Upper lobe of left lung (tissue), 6 donors: ENCODE measurements at regions not wholly inside any gene's neighbourhood (a gene's known extent, or its start where the extent isn't known, plus 50 kb on each side); places are given as distances from the start of the nearest gene placed in this dataset.

Experiments
- ATAC-seq, 2 donors: fragments of 200-7000 bp; cut with Tn5 transposase; one replicate each; pipeline ENCODE4 v1.9.1; 2022; ENCODE audit warnings: mild to moderate bottlenecking in 2 of 2, moderate library complexity in 2 of 2; ENCODE audit not compliant: low FRiP score in 2 of 2
- DNase-seq, 2 donors: peaks; one replicate each; pipeline ENCODE4 v3.0.0-alpha.2; 2019 to 2020
- H3K27ac ChIP-seq, 4 donors: fragments of 200-600 bp; sonication (generic); one replicate each; pipeline ENCODE4 v1.5.1; 2016 to 2019
- H3K27me3 ChIP-seq, 4 donors: fragments of 200-600 bp; sonication (generic); one replicate each; pipeline ENCODE4 v1.5.1; 2017 to 2019
- H3K36me3 ChIP-seq, 4 donors: fragments of 200-600 bp; sonication (generic); one replicate each; pipeline ENCODE4 v1.5.1; 2016 to 2019
- H3K4me1 ChIP-seq, 4 donors: fragments of 200-600 bp; sonication (generic); one replicate each; pipeline ENCODE4 v1.5.1; 2018 to 2019
- H3K4me3 ChIP-seq, 4 donors: fragments of 200-600 bp; sonication (generic); one replicate each; pipeline ENCODE4 v1.5.1; 2017 to 2019; ENCODE audit warnings: mild to moderate bottlenecking in 2 of 4, moderate library complexity in 1 of 4
- H3K9me3 ChIP-seq, 4 donors: fragments of 200-600 bp; sonication (generic); one replicate each; pipeline ENCODE4 v1.5.1; 2018 to 2019
- EP300 ChIP-seq, 4 donors: sonication (generic); formaldehyde crosslinking; IDR thresholded peaks; one replicate each; pipeline ENCODE4 v1.5.1; 2017; ENCODE audit warnings: antibody characterized with exemption in 4 of 4, control low read depth in 2 of 4
- POLR2A ChIP-seq, 4 donors: fragments of 450-650 bp; IDR thresholded peaks; one replicate each; pipeline ENCODE4 v1.5.1; 2016 to 2017; ENCODE audit warnings: antibody characterized with exemption in 4 of 4, mild to moderate bottlenecking in 2 of 4
- POLR2AphosphoS5 ChIP-seq, 2 donors: sonication (generic); formaldehyde crosslinking; IDR thresholded peaks; one replicate each; pipeline ENCODE4 v1.5.1; 2017; ENCODE audit warnings: antibody characterized with exemption in 2 of 2
- WGBS, 2 donors: methylation state at CpG; one replicate each; pipeline ENCODE4 v1.1.5; 2017 to 2018; 5-methylcytosine and 5-hydroxymethylcytosine counted together
- TF ChIP-seq, protein P1 (sequence below), 6 experiments: fragments of 450-650 bp in 4 of 6; fragments of 200-600 bp in 2 of 6; sonication (generic) in 2 of 6; IDR thresholded peaks; one replicate each; pipeline ENCODE4 v1.5.1; 2016 to 2019; ENCODE audit warnings: antibody characterized with exemption in 6 of 6
- donor health status: DM: no; HTN: no; CAD: no; lungs with moderate emphysema.
- donor health status: DM: no; HTN: yes; CAD: no; lungs with severe emphysema.

DNA sequence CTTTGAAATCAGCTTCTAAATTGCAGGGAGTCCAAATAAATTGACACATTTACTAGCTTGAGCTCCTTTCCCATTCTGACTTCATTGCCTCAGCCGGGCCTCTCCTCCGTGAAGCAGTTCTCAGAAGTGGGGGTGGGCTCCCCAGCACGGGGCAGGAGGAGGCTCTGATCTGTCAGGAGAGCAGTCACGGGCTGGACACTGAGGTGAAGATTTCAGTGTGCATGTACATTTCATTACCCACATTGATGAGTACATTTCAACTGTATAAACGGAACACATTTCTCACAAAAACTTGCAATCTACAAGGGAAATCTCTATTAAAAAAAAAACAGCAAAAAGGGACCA, 195.9 kb downstream of the SEMA6A start:
- H3K4me3 ChIP-seq: no peak overlapping the region
- 88 to 93% methylated on average over 5 of the region's 5 CpGs for WGBS, 2 donors
- ATAC-seq: no peak

DNA sequence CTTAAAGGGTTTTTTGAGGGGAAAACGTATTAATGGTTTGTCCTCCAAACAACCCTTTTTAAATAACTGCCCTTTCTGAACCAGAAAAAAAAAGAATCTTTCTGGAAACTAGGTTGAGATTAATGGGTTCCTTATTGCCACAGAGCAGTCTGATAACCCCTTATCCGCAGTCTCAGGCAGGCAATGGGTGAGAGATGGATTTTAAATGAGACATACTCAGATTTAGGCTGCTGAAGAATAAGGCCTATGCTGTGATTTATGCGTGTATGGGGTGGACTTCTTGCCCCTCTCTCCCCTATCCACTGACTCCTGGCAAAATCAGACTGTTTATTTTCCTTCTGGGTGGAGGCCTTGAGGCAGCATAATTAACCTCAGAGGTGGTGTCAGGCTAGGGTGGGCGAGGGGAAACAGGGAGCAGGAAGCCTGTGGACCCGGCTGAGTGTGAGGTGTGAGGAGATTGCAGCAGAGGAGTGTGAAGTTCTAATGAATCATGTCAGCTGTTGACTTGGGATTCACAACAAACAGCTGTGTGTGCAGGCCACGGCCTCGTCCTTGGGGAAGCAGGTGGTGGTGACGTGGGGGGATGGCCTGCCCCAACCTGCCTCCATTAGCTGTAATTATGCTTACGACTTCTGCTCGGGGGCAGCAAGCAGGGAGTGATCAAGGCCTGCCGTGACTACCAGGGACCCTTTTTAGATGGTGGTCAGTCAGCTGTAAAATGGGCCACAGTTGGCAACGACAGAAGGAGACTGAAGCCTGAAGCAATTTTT, 196.4 kb downstream of the SEMA6A start:
- ATAC-seq: no peak
- Histone ChIP-seq H3K27me3 (no peaks in the 10 kb centered on the region), H3K4me3 (no peak overlapping the region), H3K9me3 (no peaks in the 10 kb centered on the region), H3K36me3 (no peaks in the 10 kb centered on the region), H3K4me1 (peaks cover 0 to 25% (median 5%) of the 10 kb centered on the region in 4 donors), H3K27ac (peak overlapping the region in 2 of 4 donors; percentile 19 to 24)
- DNase-seq: peak in 1 of 2 donors; percentile 3
- TF ChIP-seq, protein P1, sequence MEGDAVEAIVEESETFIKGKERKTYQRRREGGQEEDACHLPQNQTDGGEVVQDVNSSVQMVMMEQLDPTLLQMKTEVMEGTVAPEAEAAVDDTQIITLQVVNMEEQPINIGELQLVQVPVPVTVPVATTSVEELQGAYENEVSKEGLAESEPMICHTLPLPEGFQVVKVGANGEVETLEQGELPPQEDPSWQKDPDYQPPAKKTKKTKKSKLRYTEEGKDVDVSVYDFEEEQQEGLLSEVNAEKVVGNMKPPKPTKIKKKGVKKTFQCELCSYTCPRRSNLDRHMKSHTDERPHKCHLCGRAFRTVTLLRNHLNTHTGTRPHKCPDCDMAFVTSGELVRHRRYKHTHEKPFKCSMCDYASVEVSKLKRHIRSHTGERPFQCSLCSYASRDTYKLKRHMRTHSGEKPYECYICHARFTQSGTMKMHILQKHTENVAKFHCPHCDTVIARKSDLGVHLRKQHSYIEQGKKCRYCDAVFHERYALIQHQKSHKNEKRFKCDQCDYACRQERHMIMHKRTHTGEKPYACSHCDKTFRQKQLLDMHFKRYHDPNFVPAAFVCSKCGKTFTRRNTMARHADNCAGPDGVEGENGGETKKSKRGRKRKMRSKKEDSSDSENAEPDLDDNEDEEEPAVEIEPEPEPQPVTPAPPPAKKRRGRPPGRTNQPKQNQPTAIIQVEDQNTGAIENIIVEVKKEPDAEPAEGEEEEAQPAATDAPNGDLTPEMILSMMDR (IDR thresholded peaks at IDR 0.05): no peak
- TF ChIP-seq EP300 (IDR thresholded peaks at IDR 0.05): no peak
- TF ChIP-seq POLR2A (IDR thresholded peaks at IDR 0.05): no peak
- no peak for TF ChIP-seq POLR2AphosphoS5 (IDR thresholded peaks at IDR 0.05)
- 66 to 86% methylated on average over 12 of the region's 12 CpGs for WGBS, 2 donors

More for the DNA sequence above, 195.9 kb downstream of the SEMA6A start:
- Histone ChIP-seq H3K4me1 (peaks cover 0 to 26% (median 5%) of the 10 kb centered on the region in 4 donors), H3K27me3 (no peaks in the 10 kb centered on the region), H3K9me3 (no peaks in the 10 kb centered on the region), H3K36me3 (no peaks in the 10 kb centered on the region), H3K27ac (peak overlapping the region in 2 of 4 donors; percentile 19 to 24)
- no peak for DNase-seq
- TF ChIP-seq POLR2AphosphoS5 (IDR thresholded peaks at IDR 0.05) (no peak), POLR2A (IDR thresholded peaks at IDR 0.05) (no peak), EP300 (IDR thresholded peaks at IDR 0.05) (no peak)
- TF ChIP-seq, protein P1 (IDR thresholded peaks at IDR 0.05): no peak

DNA sequence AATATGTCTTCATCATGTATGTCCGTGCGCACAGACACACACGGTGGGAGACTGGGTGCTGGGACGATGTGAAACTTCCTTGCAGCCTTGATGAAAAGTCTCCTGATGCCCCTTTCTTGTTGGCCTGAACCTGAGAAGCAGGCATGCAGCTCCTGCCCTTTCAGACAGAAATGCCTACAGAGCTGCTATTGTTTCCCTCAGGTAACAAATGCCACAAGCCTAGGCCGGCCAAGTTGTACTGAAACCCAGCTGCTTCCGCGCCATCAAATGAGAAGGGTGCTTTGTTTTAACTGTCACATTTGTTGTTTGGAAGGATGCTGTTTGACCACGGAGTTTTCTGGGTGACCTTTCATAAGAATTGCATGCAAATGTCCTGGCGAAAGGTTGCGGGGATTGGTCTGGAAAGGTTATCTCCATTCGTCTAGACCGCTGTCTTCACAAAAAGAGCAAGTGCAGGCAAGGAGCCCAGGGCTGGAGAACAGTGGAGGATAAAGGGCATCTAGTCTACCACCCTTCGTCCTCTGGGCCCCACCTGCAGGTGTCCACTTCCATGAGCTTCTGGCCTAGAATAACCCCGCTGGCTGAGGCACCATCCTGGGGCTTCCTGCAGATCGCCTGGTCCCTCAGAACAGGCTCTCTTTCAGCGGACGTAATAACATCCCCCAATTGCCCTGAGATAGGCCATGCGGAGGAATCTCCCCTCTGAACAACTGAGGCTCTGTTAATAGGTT, 197.2 kb downstream of the SEMA6A start:
- WGBS, 2 donors: 94 to 95% methylated on average over 18 of the region's 18 CpGs
- DNase-seq: no peak
- H3K27me3 ChIP-seq: no peaks in the 10 kb centered on the region
- ATAC-seq: no peak
- peaks cover 4 to 28% (median 9%) of the 10 kb centered on the region in 4 donors for H3K4me1 ChIP-seq
- H3K36me3 ChIP-seq: no peaks in the 10 kb centered on the region
- no peak overlapping the region for H3K4me3 ChIP-seq
- H3K27ac ChIP-seq: peak overlapping the region in 1 of 4 donors; percentile 46
- no peaks in the 10 kb centered on the region for H3K9me3 ChIP-seq
- TF ChIP-seq, protein P1 (IDR thresholded peaks at IDR 0.05): no peak
- TF ChIP-seq POLR2A (IDR thresholded peaks at IDR 0.05) (no peak), EP300 (IDR thresholded peaks at IDR 0.05) (no peak), POLR2AphosphoS5 (IDR thresholded peaks at IDR 0.05) (no peak)

DNA sequence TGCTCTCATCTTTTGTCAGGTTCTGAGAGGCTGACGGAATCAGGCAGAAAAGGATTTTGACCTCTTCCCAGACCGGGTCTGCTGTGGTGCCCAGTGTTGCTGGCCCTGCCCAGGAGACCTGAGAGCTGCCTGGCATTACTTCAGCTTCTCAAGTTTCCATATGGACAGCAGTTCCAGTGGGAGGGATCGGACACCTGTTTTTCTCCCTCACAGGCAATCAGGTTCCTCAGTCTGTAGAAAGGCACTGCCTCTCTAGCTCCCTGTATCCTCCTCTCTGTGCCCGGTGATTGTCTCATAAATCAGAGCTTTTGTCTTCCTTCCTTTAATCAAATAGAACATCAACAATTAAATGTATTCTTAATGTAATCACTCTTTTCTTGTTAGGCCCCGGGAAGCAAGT, 198.7 kb downstream of the SEMA6A start:
- DNase-seq (no peak), ATAC-seq (no peak)
- TF ChIP-seq POLR2AphosphoS5 (IDR thresholded peaks at IDR 0.05): no peak
- TF ChIP-seq, protein P1 (IDR thresholded peaks at IDR 0.05): no peak
- no peak for TF ChIP-seq EP300 (IDR thresholded peaks at IDR 0.05)
- no peak for TF ChIP-seq POLR2A (IDR thresholded peaks at IDR 0.05)
- Histone ChIP-seq H3K4me1 (peaks cover 7 to 35% (median 15%) of the 10 kb centered on the region in 4 donors), H3K9me3 (no peaks in the 10 kb centered on the region), H3K36me3 (no peaks in the 10 kb centered on the region), H3K27me3 (no peaks in the 10 kb centered on the region), H3K27ac (peak overlapping the region in 2 of 4 donors; percentile 46 to 51), H3K4me3 (no peak overlapping the region)
- WGBS, 2 donors: 58 to 73% methylated on average over 5 of the region's 5 CpGs
